Stomach (tissue), 4 donors: ENCODE measurements at regions not wholly inside any gene's neighbourhood (a gene's known extent, or its start where the extent isn't known, plus 50 kb on each side); places are given as distances from the start of the nearest gene placed in this dataset.

Experiments
- EP300 ChIP-seq: sonication (generic); formaldehyde crosslinking; IDR thresholded peaks from one replicate; pipeline ENCODE4 v1.6.1; 2017; ENCODE audit warnings: antibody characterized with exemption
- POLR2A ChIP-seq, 4 donors: fragments of 450-650 bp; IDR thresholded peaks; one replicate each; pipeline ENCODE4 v1.6.1; 2016; ENCODE audit warnings: antibody characterized with exemption in 4 of 4, control low read depth in 2 of 4, mild to moderate bottlenecking in 1 of 4, moderate library complexity in 1 of 4
- POLR2AphosphoS5 ChIP-seq, 3 donors: sonication (generic); formaldehyde crosslinking; IDR thresholded peaks; one replicate each; pipeline ENCODE4 v1.6.1; 2016; ENCODE audit warnings: antibody characterized with exemption in 3 of 3
- TF ChIP-seq, protein P1 (sequence below), 7 experiments: fragments of 450-650 bp in 4 of 7; fragments of 200-600 bp in 3 of 7; sonication (generic) in 3 of 7; IDR thresholded peaks; one replicate each; pipeline ENCODE4 v1.5.1; 2016 to 2019; ENCODE audit warnings: antibody characterized with exemption in 7 of 7, control low read depth in 2 of 7, mild to moderate bottlenecking in 1 of 7

- TF ChIP-seq POLR2A (IDR thresholded peaks at IDR 0.05) (no peak), POLR2AphosphoS5 (IDR thresholded peaks at IDR 0.05) (no peak), EP300 (no peak)
- TF ChIP-seq, protein P1, sequence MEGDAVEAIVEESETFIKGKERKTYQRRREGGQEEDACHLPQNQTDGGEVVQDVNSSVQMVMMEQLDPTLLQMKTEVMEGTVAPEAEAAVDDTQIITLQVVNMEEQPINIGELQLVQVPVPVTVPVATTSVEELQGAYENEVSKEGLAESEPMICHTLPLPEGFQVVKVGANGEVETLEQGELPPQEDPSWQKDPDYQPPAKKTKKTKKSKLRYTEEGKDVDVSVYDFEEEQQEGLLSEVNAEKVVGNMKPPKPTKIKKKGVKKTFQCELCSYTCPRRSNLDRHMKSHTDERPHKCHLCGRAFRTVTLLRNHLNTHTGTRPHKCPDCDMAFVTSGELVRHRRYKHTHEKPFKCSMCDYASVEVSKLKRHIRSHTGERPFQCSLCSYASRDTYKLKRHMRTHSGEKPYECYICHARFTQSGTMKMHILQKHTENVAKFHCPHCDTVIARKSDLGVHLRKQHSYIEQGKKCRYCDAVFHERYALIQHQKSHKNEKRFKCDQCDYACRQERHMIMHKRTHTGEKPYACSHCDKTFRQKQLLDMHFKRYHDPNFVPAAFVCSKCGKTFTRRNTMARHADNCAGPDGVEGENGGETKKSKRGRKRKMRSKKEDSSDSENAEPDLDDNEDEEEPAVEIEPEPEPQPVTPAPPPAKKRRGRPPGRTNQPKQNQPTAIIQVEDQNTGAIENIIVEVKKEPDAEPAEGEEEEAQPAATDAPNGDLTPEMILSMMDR (IDR thresholded peaks at IDR 0.05) = no peak
Observed at GRCh38 chr11:29187215-29187614, 829.6 kb downstream of the KCNA4 start.
